H1 (cell line): ENCODE measurements at regions not wholly inside any gene's neighbourhood (a gene's known extent, or its start where the extent isn't known, plus 50 kb on each side); places are given as distances from the start of the nearest gene placed in this dataset.

Source experiments
- CBX8 ChIP-seq: fragments of 300-800, 300-1000 bp; sonication (generic); IDR thresholded peaks from 2 replicates; pipeline ENCODE4 v1.7.1; 2016; ENCODE audit warnings: low read depth, low read length, borderline replicate concordance
- CHD2 ChIP-seq: IDR thresholded peaks from 2 replicates; pipeline ENCODE4 v1.6.1; 2012; ENCODE audit warnings: low read length, improper control_type of control experiment
- E2F6 ChIP-seq: IDR thresholded peaks from 2 replicates; pipeline ENCODE4 v1.6.1; 2012; ENCODE audit warnings: inconsistent platforms
- FOSL1 ChIP-seq: IDR thresholded peaks from 2 replicates; pipeline ENCODE4 v1.6.1; 2011; ENCODE audit warnings: mild to moderate bottlenecking, low read depth, low read length, moderate library complexity; ENCODE audit not compliant: insufficient read depth
- POU5F1 ChIP-seq: IDR thresholded peaks from 2 replicates; pipeline ENCODE4 v1.6.1; 2011; ENCODE audit warnings: low read depth, mild to moderate bottlenecking, low read length, moderate library complexity
- RAD21 ChIP-seq, 2 experiments: IDR thresholded peaks in 1 of 2; conservative IDR thresholded peaks in 1 of 2; 2 replicates each; pipeline ENCODE4 v1.6.1; 2011; ENCODE audit warnings: low read depth in 2 of 2, low read length in 2 of 2, improper control_type of control experiment in 1 of 2, inconsistent platforms in 1 of 2, mild to moderate bottlenecking in 1 of 2, moderate library complexity in 1 of 2
- RXRA ChIP-seq: IDR thresholded peaks from 2 replicates; pipeline ENCODE4 v1.6.1; 2011; ENCODE audit warnings: low read depth, mild to moderate bottlenecking, low read length, moderate library complexity; ENCODE audit not compliant: insufficient read depth

- no peak for TF ChIP-seq RXRA
- no peak for TF ChIP-seq POU5F1
- TF ChIP-seq FOSL1 = no peak
- TF ChIP-seq RAD21 (IDR thresholded peaks at IDR 0.05 in 1 of 2, conservative IDR thresholded peaks at IDR 0.05 in 1 of 2; ENCODE audit: low read depth in 2 of 2, low read length in 2 of 2) = no peak
- no peak for TF ChIP-seq CBX8
- no peak for TF ChIP-seq E2F6
- TF ChIP-seq CHD2 = no peak
Observed at GRCh38 chr21:20618878-20619277, 379.3 kb upstream of the NCAM2 start (continued).
